ENCODE measurements at regions not wholly inside any gene's neighbourhood (a gene's known extent, or its start where the extent isn't known, plus 50 kb on each side); places are given as distances from the start of the nearest gene placed in this dataset.
"Not testable (repeated sequence)": the region's sequence is repeated elsewhere in the genome, so short reads cannot be mapped to it uniquely, and the experiment has no call there.

DNA sequence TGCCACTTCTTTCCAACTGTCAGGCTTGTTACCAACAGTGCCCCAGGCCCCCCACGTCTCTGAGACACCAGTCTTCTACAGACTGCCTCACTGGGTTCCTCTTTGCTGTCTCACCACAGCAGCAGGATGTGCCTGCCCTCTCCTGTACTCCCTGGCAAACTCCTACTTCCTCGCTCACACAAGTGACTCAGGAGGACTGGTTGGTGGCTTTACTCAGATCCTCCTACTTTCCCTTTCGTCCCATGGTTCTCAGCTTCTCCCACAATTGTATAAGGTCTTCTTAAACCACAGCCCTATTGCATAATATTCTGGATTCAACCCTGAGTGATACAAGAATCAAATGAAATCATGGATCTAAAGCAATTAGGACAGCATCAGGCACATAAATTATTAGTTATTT lies 246.6 kb upstream of the PROK2 start:
- no peak for DNase-seq

DNA sequence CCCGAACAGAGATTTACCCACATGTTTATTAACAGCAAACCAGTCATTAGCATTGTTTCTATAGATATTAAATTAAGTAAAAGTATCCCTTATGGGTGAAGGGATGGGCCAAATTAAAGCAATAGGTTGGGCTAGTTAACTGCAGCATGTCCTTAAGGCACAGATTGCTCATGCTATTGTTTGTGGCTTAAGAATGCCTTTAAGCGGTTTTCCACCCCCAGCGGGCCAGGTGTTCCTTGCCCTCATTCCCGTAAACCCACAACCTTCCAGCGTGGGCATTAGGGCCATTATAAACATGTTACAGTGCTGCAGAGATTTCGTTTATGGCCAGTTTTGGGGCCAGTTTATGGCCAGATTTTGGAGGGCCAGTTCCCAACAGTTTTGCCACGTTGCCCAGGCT lies 245.3 kb upstream of the PROK2 start:
- not testable (repeated sequence) for DNase-seq

DNA sequence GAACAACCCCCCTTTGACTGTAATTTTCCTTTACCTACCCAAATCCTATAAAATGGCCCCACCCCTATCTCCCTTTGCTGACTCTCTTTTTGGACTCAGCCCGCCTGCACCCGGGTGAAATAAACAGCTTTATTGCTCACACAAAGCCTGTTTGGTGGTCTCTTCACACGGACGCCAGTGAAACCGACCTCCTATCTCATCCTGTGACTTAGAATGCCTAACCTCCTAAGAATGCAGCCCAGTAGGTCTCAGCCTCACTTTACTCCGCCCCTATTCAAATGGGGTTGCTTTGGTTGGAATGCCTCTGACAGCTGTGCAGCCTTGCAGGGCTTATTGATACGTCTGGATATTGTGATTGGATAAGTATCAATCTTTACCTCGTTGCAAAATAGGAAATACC lies 243.8 kb upstream of the PROK2 start:
- not testable (repeated sequence) for DNase-seq

DNA sequence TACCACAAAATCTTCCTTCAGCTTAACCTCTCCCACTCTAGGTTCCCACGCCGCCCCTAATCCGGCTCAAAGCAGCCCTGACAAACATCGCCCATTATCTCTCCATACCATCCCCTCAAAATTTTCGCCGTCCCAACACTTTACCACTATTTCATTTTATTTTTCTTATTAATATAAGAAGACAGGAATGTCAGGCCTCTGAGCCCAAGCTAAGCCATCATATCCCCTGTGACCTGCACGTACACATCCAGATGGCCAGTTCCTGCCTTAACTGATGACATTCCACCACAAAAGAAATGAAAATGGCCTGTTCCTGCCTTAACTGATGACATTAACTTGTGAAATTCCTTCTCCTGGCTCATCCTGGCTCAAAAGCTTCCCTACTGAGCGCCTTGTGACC lies 243.4 kb upstream of the PROK2 start:
- not testable (repeated sequence) for DNase-seq

DNA sequence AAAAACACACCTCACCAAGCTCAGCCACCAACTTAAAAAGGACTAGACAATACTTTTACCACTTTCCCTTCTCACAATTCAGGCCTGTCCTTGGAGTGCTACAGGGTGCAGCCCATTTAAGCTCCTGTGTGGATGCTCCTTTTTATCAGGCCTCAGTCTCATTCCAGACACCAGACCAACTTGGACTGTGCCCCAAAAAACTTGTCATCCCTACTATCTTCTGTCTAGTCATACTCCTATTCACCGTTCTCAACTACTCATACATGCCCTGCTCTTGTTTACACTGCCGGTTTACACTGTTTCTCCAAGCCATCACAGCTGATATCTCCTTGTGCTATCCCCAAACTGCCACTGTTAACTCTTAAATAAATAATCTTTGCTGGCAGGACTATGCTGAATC lies 242.8 kb upstream of the PROK2 start:
- DNase-seq: not testable (repeated sequence)

DNA sequence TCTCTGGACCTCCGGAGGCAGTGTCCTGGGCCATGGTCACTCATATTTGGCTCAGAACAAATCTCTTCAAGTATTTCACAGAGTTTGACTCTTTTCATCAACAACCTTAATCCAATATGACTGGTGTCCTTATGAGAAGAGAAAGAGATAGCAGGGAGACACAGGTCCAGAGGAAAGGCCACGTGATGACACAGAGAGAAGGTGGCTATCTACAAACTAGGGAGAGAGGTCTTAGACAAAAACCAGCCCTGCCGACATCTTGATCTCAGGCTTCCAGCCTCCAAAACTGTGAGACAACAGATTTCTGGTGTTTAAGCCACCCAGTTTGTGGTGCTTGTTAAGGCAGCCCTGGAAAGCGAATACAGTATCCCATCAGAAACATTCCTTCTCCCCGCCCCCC lies 237.1 kb upstream of the PROK2 start:
- no peak for DNase-seq

DNA sequence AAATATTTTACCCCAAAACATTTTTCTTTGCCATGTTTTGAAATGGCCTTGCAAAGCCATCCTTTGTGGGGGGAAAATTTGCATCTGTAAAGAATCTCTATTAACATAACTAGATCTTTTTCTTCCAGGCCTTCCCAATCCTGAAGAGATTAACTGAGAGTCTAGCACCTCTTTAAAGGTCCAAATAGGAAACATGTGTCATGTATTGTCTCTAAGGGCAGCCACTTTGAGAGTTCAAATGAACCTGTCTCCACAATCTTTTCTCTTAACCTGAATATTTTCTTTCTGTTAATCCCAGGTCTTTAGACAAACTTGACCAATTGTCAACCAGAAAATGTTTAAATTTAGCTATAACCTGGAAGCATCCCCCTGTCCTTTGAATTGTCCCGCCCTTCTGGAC lies 236.6 kb upstream of the PROK2 start:
- DNase-seq: no peak

DNA sequence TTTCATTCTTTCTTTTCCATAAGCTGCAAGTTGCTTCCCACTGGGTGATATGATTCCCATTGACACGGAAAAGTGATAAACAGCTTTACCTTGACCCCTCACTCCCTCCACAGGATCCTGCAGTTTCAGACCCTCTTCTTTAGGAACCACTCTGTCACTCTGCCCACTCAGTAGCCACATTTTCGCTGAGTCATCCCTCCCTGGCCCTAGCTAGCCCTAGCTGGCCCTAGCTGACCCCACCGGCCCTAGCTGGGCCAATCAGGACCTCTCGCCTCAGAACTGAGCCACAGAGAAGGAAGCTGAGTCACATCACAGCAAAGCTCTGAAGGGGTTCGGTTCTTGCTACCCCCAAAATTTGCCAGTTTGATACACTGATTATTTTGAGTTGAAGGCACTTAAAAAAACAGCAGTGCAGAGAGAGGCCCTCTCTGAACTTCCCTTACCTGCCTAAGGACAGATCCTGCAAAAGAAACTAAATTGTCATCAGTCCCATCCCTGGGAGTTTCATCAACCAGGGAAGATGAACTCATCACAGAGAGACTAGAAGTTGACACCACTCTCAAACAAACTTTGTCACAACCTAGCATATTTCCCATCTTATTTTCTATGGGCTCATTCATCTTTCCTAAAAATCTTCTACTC lies 233.5 kb upstream of the PROK2 start:
- no peak for DNase-seq

DNA sequence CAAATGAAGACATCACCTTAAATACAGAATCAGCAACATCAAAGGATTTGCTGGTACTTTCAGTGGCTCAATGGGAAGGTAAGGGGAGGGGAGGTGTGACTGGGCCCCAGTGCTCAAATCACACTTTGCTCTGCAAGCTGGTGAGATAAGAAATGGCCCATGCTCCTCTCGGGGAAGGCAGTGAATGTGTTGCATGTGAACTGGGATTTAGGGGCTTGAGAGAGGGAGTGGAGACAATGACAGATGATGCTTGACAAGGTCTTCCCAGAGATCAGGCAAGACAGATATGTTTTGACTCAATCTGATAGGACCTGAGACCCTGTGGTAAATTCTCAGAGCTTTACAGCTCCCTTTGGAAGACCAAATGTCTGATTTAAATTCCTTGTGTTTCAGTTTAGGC lies 233.0 kb upstream of the PROK2 start:
- no peak for DNase-seq

DNA sequence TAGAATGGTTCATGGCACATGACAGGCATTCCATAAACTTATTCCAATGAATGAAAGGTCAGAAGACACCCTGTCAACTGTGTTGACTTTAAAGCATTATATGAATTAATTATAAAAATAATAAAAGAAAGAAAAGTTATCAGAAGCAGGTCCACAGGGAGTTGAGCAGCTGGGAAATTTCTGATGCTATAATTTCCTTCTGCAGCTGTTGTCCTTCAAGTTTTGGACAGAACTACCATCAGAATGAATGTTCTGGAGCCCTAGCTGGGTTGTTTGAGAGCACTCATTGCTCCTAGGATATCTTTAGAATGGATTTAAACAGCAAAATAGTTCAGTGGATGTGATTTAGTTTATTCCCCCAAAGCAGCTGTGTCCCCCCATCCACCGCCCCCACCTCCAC lies 232.4 kb upstream of the PROK2 start:
- DNase-seq: no peak

DNA sequence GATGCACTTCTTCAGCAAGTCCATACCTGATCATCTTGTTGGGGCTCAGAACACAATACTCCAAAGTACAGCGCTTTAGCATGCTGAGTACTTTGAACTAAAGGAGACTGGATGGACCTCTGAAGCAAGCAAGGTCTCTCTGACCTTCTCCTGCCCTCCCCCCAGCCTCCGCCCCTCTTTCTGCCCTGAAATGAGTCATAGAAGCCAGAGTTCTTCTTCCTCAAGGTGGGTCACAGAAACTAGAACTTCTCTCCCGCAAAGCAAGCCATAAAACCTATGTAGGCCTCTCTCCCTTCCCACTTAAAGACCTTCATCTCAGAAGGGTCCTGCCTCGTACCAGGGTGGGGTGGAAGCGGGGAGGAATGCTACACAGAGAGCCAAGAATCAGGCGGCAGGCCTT lies 230.5 kb upstream of the PROK2 start:
- no peak for DNase-seq

DNA sequence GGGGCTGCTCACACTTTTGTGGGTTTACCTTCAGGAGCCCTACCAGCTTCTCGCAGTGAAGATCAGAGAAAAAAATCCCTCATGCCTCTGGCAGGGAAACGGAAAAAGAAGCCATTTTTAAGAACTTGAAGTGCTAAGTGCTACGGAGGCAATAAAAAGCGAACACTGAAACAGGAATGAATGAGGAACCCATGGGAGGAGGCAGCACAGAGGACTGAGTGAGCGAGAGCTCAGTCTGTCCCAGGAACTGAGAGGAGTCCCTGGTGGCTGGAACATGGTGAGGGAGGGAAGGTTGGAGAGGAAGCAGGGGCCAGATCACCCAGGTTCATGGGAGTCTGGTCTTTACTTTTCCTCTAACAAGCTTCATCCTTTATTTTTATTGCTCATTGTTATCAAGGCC lies 228.1 kb upstream of the PROK2 start:
- no peak for DNase-seq

DNA sequence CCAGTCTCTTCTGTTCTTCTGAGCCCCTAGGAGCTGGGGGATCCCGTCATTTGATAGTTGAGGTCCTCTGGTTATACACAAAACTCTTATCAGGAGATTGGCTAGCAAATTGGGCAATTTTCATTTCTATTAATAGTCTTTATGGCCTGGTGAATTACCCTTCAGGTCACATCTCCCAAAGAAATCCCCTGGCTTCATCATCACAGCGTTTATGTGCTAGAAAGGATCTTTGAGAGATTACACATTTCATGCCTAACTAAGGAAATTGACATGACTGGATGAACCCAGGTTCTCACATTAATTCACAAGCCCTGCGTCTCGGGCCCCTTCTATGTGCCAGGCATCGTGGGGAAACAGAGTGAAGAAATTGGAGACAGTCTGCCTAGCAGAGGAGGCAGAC lies 227.4 kb upstream of the PROK2 start:
- no peak for DNase-seq

DNA sequence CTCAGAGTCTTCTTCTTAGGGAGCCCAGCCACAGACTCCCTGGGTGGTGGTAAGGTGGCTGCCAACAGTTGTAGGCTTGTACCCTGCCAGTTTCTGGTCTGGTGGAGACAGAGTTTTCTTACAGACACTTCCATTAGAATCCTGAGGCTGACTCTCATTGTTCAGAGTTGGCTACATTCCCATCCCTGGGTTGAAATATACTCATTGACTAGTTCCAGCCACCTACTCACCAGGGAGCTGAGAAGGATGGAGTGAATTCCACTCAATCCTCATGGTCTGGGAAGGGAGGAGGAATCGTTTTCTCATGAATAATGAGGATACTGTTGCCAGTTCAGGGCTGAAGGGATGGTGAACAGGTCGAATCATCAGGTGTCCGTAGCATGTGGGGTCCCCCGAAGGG lies 226.5 kb upstream of the PROK2 start:
- no peak for DNase-seq

DNA sequence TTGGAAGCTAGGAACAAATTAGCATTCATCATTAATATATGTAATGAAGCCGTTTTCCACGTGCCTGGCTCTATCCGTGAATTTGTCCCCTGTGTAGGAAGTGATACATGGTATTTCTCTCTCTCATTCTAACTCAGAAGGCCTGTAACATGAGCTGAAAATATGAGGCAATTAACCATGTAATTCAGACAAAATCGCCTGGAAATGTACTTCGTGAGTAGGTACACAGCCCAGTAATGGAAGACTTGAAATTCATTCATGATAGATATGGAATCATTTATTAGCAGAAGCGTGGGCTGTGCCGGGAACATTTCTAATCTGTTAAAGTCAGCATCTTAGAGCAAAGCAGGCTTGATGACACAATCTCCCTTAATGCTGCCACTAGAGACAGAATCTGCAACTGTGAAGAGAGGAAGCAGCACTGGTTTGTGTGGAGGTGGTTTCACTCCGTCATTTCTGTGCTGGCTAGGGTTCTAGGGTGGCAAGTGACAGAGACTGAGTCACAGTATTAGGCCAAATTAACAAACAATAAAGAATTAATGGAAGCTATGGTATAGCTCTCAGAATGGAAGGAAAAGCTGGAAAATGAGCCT lies 225.0 kb upstream of the PROK2 start:
- no peak for DNase-seq

DNA sequence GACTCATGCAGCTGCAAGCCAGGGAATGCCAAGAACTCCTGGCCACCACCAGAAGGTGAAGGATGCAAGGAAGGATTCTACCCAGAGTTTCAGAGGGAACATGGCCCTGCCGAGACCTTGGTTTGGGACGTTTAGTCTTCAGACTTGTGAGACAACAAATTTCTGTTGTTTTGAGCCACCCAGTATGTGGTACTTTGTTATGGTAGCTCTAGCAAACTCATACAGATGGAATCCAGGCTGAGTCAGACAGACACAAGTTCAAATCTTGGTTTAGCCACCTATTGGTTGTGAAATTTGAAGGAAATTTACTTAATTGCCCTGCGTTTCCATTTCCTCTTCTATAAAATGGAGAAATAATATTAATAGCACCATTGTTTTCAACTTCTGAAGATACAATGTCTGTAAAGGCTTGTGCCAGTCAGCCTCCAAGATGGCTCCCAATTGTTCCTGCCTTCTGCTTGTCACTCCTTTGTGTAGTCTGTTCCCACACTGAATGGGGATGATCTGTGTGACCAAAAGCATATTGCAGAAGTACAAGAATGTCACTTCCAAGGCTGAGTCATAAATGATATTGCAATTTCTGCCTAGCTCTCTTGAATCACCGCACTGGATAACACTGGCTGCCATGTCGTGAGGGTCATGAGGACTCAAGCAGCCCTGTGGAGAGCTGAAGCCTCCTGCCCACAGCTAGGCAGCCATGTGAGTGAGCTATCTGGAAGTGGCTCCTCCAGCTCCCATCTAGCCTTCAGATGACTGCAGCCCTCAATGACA lies 223.5 kb upstream of the PROK2 start:
- no peak for DNase-seq

DNA sequence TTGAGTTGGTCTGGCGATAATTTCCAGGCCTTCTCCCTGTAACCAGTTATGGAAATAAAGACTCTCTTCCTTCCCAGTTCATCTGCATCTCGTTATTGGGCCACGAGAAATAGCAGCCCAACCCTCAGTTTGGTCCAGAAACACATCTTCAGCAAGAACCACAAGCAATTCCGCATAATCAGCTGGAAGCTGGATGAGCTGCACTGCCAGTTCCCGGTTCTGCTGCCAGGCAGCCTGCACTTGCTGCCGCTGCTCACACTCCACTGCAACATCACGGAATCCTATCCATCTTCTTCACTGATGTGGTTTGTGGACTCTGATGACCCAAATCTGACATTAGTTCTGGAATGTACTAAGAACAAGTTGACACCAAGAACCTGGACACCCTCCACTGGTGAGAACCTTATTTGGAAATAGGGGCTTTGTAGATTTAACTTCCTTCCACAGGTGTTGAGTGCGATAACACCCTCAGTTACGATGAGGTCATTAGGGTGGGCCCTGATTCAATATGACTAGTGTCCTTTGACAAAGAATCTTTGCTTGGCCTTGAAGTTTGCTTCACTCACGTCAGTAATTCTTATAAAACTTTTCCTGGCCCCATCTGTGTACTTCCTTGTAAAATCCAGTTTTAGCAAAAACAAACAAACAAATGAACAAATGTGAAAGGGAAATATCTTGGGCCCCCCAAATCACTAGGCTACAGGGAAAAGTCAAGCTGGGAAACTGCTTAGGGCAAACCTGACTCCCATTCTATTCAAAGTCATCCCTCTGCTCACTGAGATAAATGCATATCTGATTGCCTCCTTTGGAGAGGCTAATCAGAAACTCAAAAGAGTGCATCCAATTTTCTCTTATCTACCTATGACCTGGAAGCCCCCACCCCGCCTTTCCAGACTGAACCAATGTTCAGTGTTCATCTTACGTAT lies 221.9 kb upstream of the PROK2 start:
- no peak for DNase-seq

DNA sequence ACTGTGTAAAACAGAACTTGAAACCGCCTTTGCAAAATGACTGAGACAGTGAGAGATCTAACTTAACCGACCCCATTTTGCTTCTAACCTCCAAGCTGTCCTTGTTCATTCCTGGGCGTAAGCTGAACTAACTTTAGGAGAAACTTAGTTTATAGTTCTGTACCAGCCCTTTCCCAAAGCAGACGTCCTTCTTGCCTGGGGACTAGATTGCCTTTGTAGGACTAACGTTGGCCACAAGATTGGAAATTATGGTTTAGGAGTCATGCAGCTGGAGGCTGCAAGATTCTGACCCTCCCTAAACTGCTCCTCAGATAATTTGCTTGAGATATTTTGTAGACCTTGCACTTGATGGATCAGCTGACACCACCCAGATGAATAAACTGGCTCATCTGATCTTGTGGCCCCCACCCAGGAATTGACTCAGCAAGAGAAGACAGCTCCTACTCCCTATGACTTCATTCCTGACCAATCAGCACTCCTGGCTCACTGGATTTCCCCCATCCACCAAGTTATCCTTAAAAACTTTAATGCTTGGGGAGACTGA lies 219.9 kb upstream of the PROK2 start:
- DNase-seq: no peak

DNA sequence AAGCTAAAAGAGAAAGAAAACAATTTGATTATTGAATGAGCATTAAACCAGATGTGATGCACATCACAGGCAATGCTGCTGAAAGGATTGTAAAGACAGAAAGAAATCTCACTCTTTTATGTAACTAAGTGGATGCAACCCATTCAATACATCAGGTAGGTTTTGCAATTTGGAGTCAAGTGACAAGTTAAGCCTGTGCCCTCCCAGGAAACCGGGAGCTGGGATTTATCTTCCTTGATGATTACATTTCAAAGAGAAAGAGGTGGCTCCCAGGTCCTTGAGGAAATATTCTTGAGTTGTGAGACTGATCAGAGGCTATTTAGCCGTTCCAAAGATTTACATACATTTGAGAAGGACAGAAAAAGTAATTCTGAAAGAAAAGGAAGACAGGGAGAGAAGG lies 219.0 kb upstream of the PROK2 start:
- DNase-seq: no peak

DNA sequence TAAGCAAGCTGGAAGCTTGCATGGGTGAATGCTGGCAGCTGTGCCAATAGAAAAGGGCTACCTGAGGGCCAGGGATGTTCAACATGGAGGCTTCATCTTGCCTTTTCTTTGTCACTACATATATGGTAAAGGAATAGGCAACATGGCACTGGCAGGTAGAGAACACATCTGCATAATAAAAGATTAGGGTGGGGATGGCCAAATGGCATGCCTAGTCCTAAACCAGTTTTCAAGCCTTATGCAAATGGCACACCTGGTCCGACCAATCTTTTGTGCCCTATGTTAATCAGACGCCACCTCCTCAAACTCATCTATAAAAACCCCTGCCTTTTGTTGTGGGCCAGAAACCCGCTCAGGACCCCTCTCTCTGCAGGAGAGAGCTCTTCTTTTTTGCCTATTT lies 216.8 kb upstream of the PROK2 start:
- DNase-seq: no peak

DNA sequence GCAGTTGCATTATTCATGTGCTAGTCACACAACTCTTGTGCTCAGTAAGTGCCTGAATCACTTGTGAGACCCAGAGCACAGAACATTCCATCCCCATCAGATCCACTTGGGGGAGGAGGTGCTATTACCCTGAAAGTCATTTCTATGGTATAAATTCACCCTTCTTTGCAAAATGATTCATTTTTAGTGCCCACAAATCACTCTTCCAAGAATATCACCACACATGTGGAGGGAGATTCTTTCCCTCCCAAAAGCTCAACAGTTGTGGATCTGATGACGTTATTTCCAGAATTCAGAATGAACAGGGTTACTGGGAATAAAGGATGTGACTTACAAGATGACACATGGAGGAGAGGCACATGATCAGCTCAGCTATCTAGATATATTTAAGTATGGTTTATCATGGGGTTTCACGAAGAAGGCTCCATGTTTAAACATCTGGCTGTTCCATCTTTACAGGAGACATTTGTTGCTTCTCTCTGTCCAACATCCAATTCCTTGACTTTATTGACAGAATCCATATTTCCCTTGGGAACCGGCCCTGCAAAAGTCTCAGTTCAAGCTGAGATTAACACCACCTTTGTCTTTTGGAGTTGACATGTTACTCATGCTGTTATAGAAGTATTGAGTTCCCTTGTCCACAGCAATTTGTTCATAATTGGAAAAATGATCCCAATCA lies 214.2 kb upstream of the PROK2 start:
- DNase-seq: no peak

DNA sequence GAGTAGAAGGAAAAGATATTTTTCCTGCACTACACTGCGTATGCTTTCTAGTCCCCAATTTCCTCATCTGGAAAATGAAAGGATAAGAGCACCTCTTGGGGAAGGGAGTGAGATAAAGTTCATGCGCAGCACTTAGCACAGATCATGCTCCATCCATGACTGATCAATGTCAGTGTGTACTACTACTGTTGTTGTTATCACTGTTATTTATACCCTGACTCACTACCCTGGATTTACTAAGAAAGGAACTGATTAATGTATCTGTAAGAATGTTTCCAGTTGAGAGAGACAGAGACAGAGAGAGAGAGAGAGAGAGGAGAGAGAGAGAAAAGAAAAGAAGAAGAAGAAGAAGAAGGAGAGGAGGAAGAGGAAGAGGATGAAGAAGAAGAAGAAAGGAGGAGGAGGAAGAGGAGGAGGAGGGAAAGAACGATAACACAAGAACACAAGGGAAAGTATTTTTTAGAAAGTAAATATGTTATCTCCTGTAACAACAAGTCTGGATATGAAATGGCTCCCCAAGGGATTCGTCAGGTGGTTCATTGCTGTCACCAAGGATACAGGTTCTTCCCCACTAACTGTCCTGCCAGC lies 212.2 kb upstream of the PROK2 start:
- no peak for DNase-seq
